ENCODE measurements at regions not wholly inside any gene's neighbourhood (a gene's known extent, or its start where the extent isn't known, plus 50 kb on each side); places are given as distances from the start of the nearest gene placed in this dataset.
"Not testable (repeated sequence)": the region's sequence is repeated elsewhere in the genome, so short reads cannot be mapped to it uniquely, and the experiment has no call there.

GRCh38 chr7:10734595-10734994 is 239.1 kb upstream of the PHF14 start:
- Histone ChIP-seq H3K4me3 (ENCODE audit: low read depth, low read length) (no peak overlapping the region), H3K79me2 (ENCODE audit: control insufficient read depth, insufficient read depth, low read length, unreplicated experiment) (no peaks in the 10 kb centered on the region), H2AFZ (ENCODE audit: low read length, unreplicated experiment) (no peak overlapping the region), H3K4me1 (ENCODE audit: control insufficient read depth, insufficient read depth, low read length, unreplicated experiment) (no peaks in the 10 kb centered on the region), H3K27ac (ENCODE audit: low read depth, low read length) (no peak overlapping the region), H3K27me3 (ENCODE audit: insufficient read depth, low read length) (no peaks in the 10 kb centered on the region), H3K36me3 (ENCODE audit: insufficient read depth, low read length) (no peaks in the 10 kb centered on the region)

- no peaks in the 10 kb centered on the region for H3K4me1 ChIP-seq (ENCODE audit: control insufficient read depth, insufficient read depth, low read length, unreplicated experiment)
- no peaks in the 10 kb centered on the region for H3K79me2 ChIP-seq (ENCODE audit: control insufficient read depth, insufficient read depth, low read length, unreplicated experiment)
- H3K4me3 ChIP-seq (ENCODE audit: low read depth, low read length), result no peak overlapping the region
- no peak overlapping the region for H3K27ac ChIP-seq (ENCODE audit: low read depth, low read length)
- H3K36me3 ChIP-seq (ENCODE audit: insufficient read depth, low read length), result no peaks in the 10 kb centered on the region
- H2AFZ ChIP-seq (ENCODE audit: low read length, unreplicated experiment), result no peak overlapping the region
- H3K27me3 ChIP-seq (ENCODE audit: insufficient read depth, low read length), result no peaks in the 10 kb centered on the region
These were observed 234.3 kb upstream of the PHF14 start for GRCh38 chr7:10739401-10739800.

- H3K79me2 ChIP-seq (ENCODE audit: control insufficient read depth, insufficient read depth, low read length, unreplicated experiment), result no peaks in the 10 kb centered on the region
- no peaks in the 10 kb centered on the region for H3K36me3 ChIP-seq (ENCODE audit: insufficient read depth, low read length)
- no peaks in the 10 kb centered on the region for H3K4me1 ChIP-seq (ENCODE audit: control insufficient read depth, insufficient read depth, low read length, unreplicated experiment)
- H3K27ac ChIP-seq (ENCODE audit: low read depth, low read length), result no peak overlapping the region
- no peak overlapping the region for H3K4me3 ChIP-seq (ENCODE audit: low read depth, low read length)
- no peaks in the 10 kb centered on the region for H3K27me3 ChIP-seq (ENCODE audit: insufficient read depth, low read length)
- H2AFZ ChIP-seq (ENCODE audit: low read length, unreplicated experiment), result no peak overlapping the region
These were observed 232.9 kb upstream of the PHF14 start for GRCh38 chr7:10740805-10741204.

GRCh38 chr7:10756981-10757380 is 216.7 kb upstream of the PHF14 start:
- H3K27me3 ChIP-seq (ENCODE audit: insufficient read depth, low read length), result no peaks in the 10 kb centered on the region
- H3K36me3 ChIP-seq (ENCODE audit: insufficient read depth, low read length), result no peaks in the 10 kb centered on the region
- no peak overlapping the region for H3K27ac ChIP-seq (ENCODE audit: low read depth, low read length)
- H3K79me2 ChIP-seq (ENCODE audit: control insufficient read depth, insufficient read depth, low read length, unreplicated experiment), result no peaks in the 10 kb centered on the region
- H3K4me3 ChIP-seq (ENCODE audit: low read depth, low read length), result no peak overlapping the region
- H2AFZ ChIP-seq (ENCODE audit: low read length, unreplicated experiment), result no peak overlapping the region
- no peaks in the 10 kb centered on the region for H3K4me1 ChIP-seq (ENCODE audit: control insufficient read depth, insufficient read depth, low read length, unreplicated experiment)

- no peak overlapping the region for H3K27ac ChIP-seq (ENCODE audit: low read depth, low read length)
- no peaks in the 10 kb centered on the region for H3K79me2 ChIP-seq (ENCODE audit: control insufficient read depth, insufficient read depth, low read length, unreplicated experiment)
These were observed 214.6 kb upstream of the PHF14 start for GRCh38 chr7:10759120-10759519.

GRCh38 chr7:10767771-10768170 is 205.9 kb upstream of the PHF14 start:
- Histone ChIP-seq H3K27ac (ENCODE audit: low read depth, low read length) (no peak overlapping the region), H3K4me3 (ENCODE audit: low read depth, low read length) (no peak overlapping the region), H2AFZ (ENCODE audit: low read length, unreplicated experiment) (no peak overlapping the region), H3K79me2 (ENCODE audit: control insufficient read depth, insufficient read depth, low read length, unreplicated experiment) (no peaks in the 10 kb centered on the region), H3K36me3 (ENCODE audit: insufficient read depth, low read length) (no peaks in the 10 kb centered on the region), H3K4me1 (ENCODE audit: control insufficient read depth, insufficient read depth, low read length, unreplicated experiment) (no peaks in the 10 kb centered on the region), H3K27me3 (ENCODE audit: insufficient read depth, low read length) (no peaks in the 10 kb centered on the region)

More at GRCh38 chr7:10759120-10759519, 214.6 kb upstream of the PHF14 start:
- H2AFZ ChIP-seq (ENCODE audit: low read length, unreplicated experiment), result no peak overlapping the region
- no peaks in the 10 kb centered on the region for H3K36me3 ChIP-seq (ENCODE audit: insufficient read depth, low read length)
- no peaks in the 10 kb centered on the region for H3K27me3 ChIP-seq (ENCODE audit: insufficient read depth, low read length)
- no peak overlapping the region for H3K4me3 ChIP-seq (ENCODE audit: low read depth, low read length)
- no peaks in the 10 kb centered on the region for H3K4me1 ChIP-seq (ENCODE audit: control insufficient read depth, insufficient read depth, low read length, unreplicated experiment)

GRCh38 chr7:10770176-10770575 is 203.5 kb upstream of the PHF14 start:
- no peak overlapping the region for H3K4me3 ChIP-seq (ENCODE audit: low read depth, low read length)
- no peaks in the 10 kb centered on the region for H3K79me2 ChIP-seq (ENCODE audit: control insufficient read depth, insufficient read depth, low read length, unreplicated experiment)
- H3K27me3 ChIP-seq (ENCODE audit: insufficient read depth, low read length), result no peaks in the 10 kb centered on the region
- no peaks in the 10 kb centered on the region for H3K4me1 ChIP-seq (ENCODE audit: control insufficient read depth, insufficient read depth, low read length, unreplicated experiment)
- H2AFZ ChIP-seq (ENCODE audit: low read length, unreplicated experiment), result no peak overlapping the region
- no peak overlapping the region for H3K27ac ChIP-seq (ENCODE audit: low read depth, low read length)
- H3K36me3 ChIP-seq (ENCODE audit: insufficient read depth, low read length), result no peaks in the 10 kb centered on the region

GRCh38 chr7:10773430-10773829 is 200.2 kb upstream of the PHF14 start:
- H3K27me3 ChIP-seq (ENCODE audit: insufficient read depth, low read length), result no peaks in the 10 kb centered on the region
- H3K36me3 ChIP-seq (ENCODE audit: insufficient read depth, low read length), result no peaks in the 10 kb centered on the region
- H3K79me2 ChIP-seq (ENCODE audit: control insufficient read depth, insufficient read depth, low read length, unreplicated experiment), result no peaks in the 10 kb centered on the region
- H2AFZ ChIP-seq (ENCODE audit: low read length, unreplicated experiment), result no peak overlapping the region
- no peak overlapping the region for H3K4me3 ChIP-seq (ENCODE audit: low read depth, low read length)
- H3K27ac ChIP-seq (ENCODE audit: low read depth, low read length), result no peak overlapping the region
- H3K4me1 ChIP-seq (ENCODE audit: control insufficient read depth, insufficient read depth, low read length, unreplicated experiment), result no peaks in the 10 kb centered on the region

- no peak overlapping the region for H3K4me3 ChIP-seq (ENCODE audit: low read depth, low read length)
- no peaks in the 10 kb centered on the region for H3K4me1 ChIP-seq (ENCODE audit: control insufficient read depth, insufficient read depth, low read length, unreplicated experiment)
- H3K79me2 ChIP-seq (ENCODE audit: control insufficient read depth, insufficient read depth, low read length, unreplicated experiment), result no peaks in the 10 kb centered on the region
- H2AFZ ChIP-seq (ENCODE audit: low read length, unreplicated experiment), result no peak overlapping the region
- no peak overlapping the region for H3K27ac ChIP-seq (ENCODE audit: low read depth, low read length)
- H3K27me3 ChIP-seq (ENCODE audit: insufficient read depth, low read length), result no peaks in the 10 kb centered on the region
- no peaks in the 10 kb centered on the region for H3K36me3 ChIP-seq (ENCODE audit: insufficient read depth, low read length)
These were observed 193.9 kb upstream of the PHF14 start for GRCh38 chr7:10779465-10780399.

- no peaks in the 10 kb centered on the region for H3K27me3 ChIP-seq (ENCODE audit: insufficient read depth, low read length)
- H2AFZ ChIP-seq (ENCODE audit: low read length, unreplicated experiment), result no peak overlapping the region
- no peak overlapping the region for H3K27ac ChIP-seq (ENCODE audit: low read depth, low read length)
- no peaks in the 10 kb centered on the region for H3K79me2 ChIP-seq (ENCODE audit: control insufficient read depth, insufficient read depth, low read length, unreplicated experiment)
- no peaks in the 10 kb centered on the region for H3K4me1 ChIP-seq (ENCODE audit: control insufficient read depth, insufficient read depth, low read length, unreplicated experiment)
- H3K36me3 ChIP-seq (ENCODE audit: insufficient read depth, low read length), result no peaks in the 10 kb centered on the region
- H3K4me3 ChIP-seq (ENCODE audit: low read depth, low read length), result no peak overlapping the region
These were observed 193.3 kb upstream of the PHF14 start for GRCh38 chr7:10780400-10780747.

GRCh38 chr7:10786976-10787375 is 186.7 kb upstream of the PHF14 start:
- not testable (repeated sequence) for H3K4me1 ChIP-seq (ENCODE audit: control insufficient read depth, insufficient read depth, low read length, unreplicated experiment); H3K27me3 ChIP-seq (ENCODE audit: insufficient read depth, low read length); H3K36me3 ChIP-seq (ENCODE audit: insufficient read depth, low read length); H3K4me3 ChIP-seq (ENCODE audit: low read depth, low read length); H2AFZ ChIP-seq (ENCODE audit: low read length, unreplicated experiment); H3K79me2 ChIP-seq (ENCODE audit: control insufficient read depth, insufficient read depth, low read length, unreplicated experiment); H3K27ac ChIP-seq (ENCODE audit: low read depth, low read length)
